GM20000 (cell line): ENCODE measurements at regions not wholly inside any gene's neighbourhood (a gene's known extent, or its start where the extent isn't known, plus 50 kb on each side); places are given as distances from the start of the nearest gene placed in this dataset.

Source experiments
- DNase-seq: peaks from one replicate; pipeline ENCODE4 v3.0.0; 2012; ENCODE audit warnings: low spot score
- TF ChIP-seq, protein P1 (sequence below): IDR thresholded peaks from 2 replicates; pipeline ENCODE4 v1.5.1; 2012; ENCODE audit warnings: mild to moderate bottlenecking, control low read depth; ENCODE audit errors: extremely low read depth, missing control alignments

- DNase-seq = no peak
- TF ChIP-seq, protein P1, sequence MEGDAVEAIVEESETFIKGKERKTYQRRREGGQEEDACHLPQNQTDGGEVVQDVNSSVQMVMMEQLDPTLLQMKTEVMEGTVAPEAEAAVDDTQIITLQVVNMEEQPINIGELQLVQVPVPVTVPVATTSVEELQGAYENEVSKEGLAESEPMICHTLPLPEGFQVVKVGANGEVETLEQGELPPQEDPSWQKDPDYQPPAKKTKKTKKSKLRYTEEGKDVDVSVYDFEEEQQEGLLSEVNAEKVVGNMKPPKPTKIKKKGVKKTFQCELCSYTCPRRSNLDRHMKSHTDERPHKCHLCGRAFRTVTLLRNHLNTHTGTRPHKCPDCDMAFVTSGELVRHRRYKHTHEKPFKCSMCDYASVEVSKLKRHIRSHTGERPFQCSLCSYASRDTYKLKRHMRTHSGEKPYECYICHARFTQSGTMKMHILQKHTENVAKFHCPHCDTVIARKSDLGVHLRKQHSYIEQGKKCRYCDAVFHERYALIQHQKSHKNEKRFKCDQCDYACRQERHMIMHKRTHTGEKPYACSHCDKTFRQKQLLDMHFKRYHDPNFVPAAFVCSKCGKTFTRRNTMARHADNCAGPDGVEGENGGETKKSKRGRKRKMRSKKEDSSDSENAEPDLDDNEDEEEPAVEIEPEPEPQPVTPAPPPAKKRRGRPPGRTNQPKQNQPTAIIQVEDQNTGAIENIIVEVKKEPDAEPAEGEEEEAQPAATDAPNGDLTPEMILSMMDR = no peak
Measured at GRCh38 chr1:91075233-91076135, 53.6 kb upstream of the ZNF644 start.

DNA sequence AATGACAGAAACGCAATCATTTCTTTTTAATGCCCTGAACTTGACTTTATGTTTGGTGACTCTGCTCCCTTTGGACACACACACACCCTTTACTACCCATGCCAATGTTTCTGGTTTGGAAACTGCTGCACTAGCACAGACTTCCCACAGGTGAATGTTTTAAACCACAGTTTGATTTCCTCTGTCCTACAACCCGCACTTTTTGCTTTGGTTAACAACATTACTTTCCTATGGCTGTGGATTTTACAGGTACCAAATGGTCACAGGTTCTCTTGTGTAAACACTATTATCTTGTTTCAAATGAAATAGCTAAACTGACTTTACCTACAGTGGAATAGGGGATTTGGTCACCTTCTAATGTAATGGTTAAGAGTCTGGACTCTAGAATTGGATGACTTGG is 51.5 kb upstream of the ZNF644 start:
- DNase-seq = no peak
- TF ChIP-seq, protein P1 = no peak

- TF ChIP-seq, protein P1 = no peak
- DNase-seq = no peak
Measured at GRCh38 chr1:91071838-91072237, 50.0 kb upstream of the ZNF644 start.
